ENCODE measurements at regions not wholly inside any gene's neighbourhood (a gene's known extent, or its start where the extent isn't known, plus 50 kb on each side); places are given as distances from the start of the nearest gene placed in this dataset.
"Not testable (repeated sequence)": the region's sequence is repeated elsewhere in the genome, so short reads cannot be mapped to it uniquely, and the experiment has no call there.

DNA sequence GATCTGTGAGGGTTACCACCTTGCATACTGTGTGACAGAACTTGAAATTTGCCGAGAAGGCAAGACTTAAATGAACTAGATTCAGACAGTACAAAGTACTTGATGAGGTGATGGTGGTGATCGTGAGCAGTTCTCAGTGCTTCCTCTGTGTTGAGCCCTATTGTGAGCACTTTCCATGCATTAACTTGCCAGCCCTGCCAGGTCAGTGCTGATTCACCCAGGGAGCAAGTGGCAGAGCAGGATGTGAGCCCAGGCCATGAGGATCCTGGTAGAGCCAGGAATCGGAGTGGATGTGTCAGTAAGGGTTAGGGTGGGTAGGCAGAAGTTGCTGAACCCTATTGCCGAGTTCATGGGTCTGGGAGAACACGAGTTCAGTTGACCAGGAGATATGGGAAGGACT lies 4545.7 kb upstream of the TPTE start:
- H3K4me3 ChIP-seq; in situ Hi-C loops (cut with MboI; ENCODE audit: low pct_unique_long_range_greater_than_20kb in 2 of 9, low sequenced_read_pairs in 9 of 9, unreplicated experiment in 9 of 9); H3K4me1 ChIP-seq (replicated peaks in 1 of 2); ATAC-seq (replicated peaks in 6 of 8); H3K27ac ChIP-seq: not testable (repeated sequence)
- WGBS, 10 experiments: no CpG with 5 or more reads among the region's 5 CpGs

DNA sequence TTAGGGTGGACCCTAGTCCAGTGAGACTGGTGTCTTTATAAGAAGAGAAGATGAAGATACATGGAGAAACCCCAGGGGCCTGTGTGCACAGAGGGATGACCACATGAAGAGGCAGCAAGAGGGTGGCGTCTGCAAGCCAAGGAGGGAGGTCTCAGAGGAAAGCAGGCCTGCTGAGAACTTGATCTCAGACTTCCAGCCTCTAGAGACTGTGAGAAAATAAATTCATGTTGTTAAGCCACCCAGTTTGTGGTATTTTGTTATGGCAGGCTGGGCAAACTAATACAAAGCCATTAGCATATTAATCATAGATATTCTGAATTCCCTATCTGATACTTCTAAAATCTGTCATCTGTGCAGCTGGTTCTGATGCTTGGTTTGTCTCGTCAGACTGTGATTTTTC lies 4523.8 kb upstream of the TPTE start:
- in situ Hi-C loops (cut with MboI; ENCODE audit: low pct_unique_long_range_greater_than_20kb in 2 of 9, low sequenced_read_pairs in 9 of 9, unreplicated experiment in 9 of 9); H3K27ac ChIP-seq; H3K4me3 ChIP-seq; H3K4me1 ChIP-seq (replicated peaks in 1 of 2): not testable (repeated sequence)
- ATAC-seq (replicated peaks in 6 of 8): peak in 2 of 8 experiments; percentile 55 to 68
- WGBS, 10 experiments: no CpG with 5 or more reads among the region's 2 CpGs

DNA sequence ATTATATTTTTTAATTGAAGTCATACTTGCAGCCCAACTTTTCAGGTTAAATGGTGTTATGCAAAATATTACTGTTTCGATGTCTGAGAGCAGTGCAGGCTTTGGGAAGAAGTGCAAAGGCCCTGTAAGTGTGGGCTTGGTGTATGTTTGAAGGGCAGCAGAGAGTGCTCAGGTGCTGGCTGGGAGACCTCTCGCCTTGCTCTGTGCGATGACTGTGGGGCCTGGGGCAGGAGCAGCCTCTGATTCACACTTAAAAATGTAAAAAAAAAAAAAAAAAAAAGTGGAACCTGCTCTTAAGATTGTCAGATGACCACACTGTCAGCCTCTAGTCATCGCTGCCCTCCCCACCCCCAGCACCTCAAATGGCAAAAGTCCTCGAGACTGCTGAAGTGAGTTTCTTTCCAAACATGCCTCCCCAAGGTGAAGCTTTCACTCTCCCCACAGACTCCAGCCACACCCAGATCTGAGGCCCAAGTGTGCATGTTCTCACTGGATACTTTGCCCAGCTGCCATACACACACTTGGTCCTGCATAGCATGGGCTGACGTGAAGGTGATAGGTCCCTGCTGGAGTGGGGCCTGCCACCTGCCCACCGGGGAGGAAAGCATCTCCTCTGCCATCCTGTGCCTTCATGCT lies 4505.8 kb upstream of the TPTE start:
- ATAC-seq (replicated peaks in 6 of 8); H3K27ac ChIP-seq; in situ Hi-C loops (cut with MboI; ENCODE audit: low pct_unique_long_range_greater_than_20kb in 2 of 9, low sequenced_read_pairs in 9 of 9, unreplicated experiment in 9 of 9); H3K4me3 ChIP-seq; H3K4me1 ChIP-seq (replicated peaks in 1 of 2): not testable (repeated sequence)
- WGBS, 10 experiments: no CpG with 5 or more reads among the region's 7 CpGs

DNA sequence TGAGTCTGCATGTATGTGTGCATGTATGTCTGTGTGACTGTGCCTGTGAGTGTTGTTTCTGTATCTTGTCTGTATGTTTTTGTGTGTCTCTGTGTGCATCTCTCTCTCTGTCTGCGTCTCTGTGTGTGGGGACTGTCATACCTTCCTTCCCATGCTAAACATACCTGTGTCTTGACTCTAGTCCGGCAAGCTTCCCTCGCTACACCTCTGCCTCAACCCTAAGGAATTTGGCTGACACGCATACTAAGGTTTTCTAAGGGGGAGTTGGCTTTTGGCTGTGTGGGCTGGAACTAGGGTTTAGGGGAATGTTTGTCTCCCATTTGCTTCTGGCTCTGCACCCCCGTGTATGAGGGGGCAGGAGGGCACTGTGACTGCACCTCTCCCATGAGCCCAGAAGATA lies 4500.9 kb upstream of the TPTE start:
- in situ Hi-C loops (cut with MboI; ENCODE audit: low pct_unique_long_range_greater_than_20kb in 2 of 9, low sequenced_read_pairs in 9 of 9, unreplicated experiment in 9 of 9); ATAC-seq (replicated peaks in 6 of 8): not testable (repeated sequence)

DNA sequence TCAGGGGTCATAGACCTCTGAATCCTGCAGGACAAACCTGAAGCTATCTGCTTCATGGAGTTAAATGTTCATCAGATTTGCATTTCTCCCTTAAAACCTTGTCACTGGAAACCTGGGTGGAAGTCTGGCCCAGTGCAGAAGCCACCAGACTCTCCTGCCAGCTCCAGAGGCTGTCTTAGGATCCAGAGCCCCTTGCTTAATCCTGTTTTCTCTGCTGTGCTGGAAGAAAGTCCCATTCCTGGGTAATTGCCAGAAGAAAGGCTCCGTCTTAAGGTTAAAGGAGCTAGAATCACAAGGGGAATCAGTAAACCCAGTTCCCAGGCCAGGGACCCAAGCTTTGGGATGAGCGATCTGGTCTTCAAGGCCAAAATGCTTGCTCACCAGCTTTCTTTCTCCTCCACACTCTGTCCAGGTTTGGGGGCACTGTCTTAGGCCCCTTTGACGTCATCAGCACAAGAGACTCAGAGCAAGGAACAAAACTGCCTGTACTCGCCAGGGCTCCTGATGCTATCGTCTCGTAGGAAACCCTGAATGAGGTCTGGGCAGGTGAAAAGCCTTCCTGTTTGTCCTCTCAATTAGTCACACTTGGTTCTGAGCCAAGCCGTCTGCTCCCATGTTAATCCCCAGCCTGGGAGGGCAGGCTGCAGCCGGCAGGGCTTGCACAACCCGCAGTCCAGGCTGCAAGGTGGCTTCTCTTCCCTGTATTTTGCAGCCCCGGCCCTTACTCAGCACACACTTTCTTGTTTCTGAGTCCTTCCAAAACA lies 4500.2 kb upstream of the TPTE start:
- H3K4me1 ChIP-seq (replicated peaks in 1 of 2); H3K4me3 ChIP-seq; H3K27ac ChIP-seq; in situ Hi-C loops (cut with MboI; ENCODE audit: low pct_unique_long_range_greater_than_20kb in 2 of 9, low sequenced_read_pairs in 9 of 9, unreplicated experiment in 9 of 9): not testable (repeated sequence)
- peak; percentile 27 to 96 (median 82) for ATAC-seq (replicated peaks in 6 of 8)
- no CpG with 5 or more reads among the region's 10 CpGs for WGBS, 10 experiments

More for the DNA sequence above, 4500.9 kb upstream of the TPTE start:
- not testable (repeated sequence) for H3K4me1 ChIP-seq (replicated peaks in 1 of 2); H3K4me3 ChIP-seq; H3K27ac ChIP-seq
- WGBS, 10 experiments: no CpG with 5 or more reads among the region's 5 CpGs

DNA sequence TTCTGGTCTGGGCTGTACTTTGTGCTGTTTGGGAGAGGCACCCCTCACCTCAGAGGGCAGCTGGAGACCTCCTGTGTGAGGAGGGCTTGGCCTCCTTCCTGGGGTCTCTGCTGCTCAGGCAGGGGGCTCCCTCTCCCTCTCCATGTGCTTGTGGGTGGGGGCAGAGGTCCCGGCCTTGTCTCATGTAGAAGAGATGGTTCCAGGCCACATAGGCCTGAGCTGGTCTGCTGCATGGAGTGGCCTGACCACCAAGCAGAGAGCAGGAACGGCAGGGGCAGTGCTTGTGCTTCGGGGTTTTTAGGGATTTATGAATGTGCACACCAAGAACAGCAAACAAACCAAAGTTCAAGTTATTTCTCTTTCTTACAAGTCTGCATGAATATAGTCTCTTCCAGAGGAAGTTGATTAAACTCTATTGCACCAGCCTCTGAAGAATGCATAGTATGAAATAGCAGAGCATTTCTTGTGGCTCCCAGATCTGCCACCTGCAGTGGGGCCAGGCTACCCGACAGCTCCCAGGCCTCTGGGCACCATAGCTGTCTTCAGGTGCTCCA lies 4499.6 kb upstream of the TPTE start:
- H3K4me3 ChIP-seq; in situ Hi-C loops (cut with MboI; ENCODE audit: low pct_unique_long_range_greater_than_20kb in 2 of 9, low sequenced_read_pairs in 9 of 9, unreplicated experiment in 9 of 9); H3K4me1 ChIP-seq (replicated peaks in 1 of 2); H3K27ac ChIP-seq: not testable (repeated sequence)
- ATAC-seq (replicated peaks in 6 of 8): peak in 3 of 8 experiments; percentile 12 to 16 (median 14)
- no CpG with 5 or more reads among the region's 4 CpGs for WGBS, 10 experiments

DNA sequence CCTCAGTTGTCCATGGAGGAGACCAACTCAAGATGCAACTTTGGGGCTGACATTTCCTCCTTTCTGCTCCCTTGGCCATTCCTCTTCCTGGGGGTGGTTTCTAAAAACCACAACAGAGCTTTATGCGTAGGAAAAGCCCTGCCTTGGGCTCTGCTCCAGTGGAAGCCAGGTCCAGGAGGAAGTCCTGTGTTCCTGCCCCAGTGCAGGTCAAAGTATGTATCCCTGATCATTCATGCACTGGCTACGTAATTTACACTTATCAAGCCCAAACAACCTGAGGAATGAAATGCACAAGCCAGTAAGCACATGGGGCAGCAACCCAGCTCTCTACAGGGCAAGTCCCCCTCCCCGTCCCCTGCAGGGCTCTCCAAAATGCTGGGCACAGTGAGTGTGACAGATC lies 4498.1 kb upstream of the TPTE start:
- not testable (repeated sequence) for H3K4me1 ChIP-seq (replicated peaks in 1 of 2)

DNA sequence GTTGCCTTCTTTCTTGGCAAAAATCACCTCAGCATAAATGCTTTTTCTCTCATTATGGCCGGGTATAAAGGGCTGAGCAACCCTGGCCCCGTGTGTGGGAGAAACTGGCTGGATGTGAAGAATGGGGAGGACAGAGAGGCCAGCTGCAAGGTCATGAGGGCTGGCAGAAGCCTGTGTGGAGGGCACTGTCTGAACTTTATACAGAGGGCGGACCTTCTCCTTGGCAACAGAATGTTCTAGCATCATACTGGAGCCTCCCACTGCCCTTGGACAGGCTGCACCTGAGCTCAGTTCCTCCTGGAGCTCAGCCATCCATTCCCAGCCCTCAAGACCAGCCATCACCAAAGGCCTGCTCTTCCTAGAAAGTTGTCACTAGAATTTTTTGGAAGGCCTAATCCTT lies 4496.2 kb upstream of the TPTE start:
- ATAC-seq (replicated peaks in 6 of 8); H3K27ac ChIP-seq; in situ Hi-C loops (cut with MboI; ENCODE audit: low pct_unique_long_range_greater_than_20kb in 2 of 9, low sequenced_read_pairs in 9 of 9, unreplicated experiment in 9 of 9); H3K4me1 ChIP-seq (replicated peaks in 1 of 2); H3K4me3 ChIP-seq: not testable (repeated sequence)
- WGBS, 10 experiments: no CpG with 5 or more reads among the region's 3 CpGs

More for the DNA sequence above, 4498.1 kb upstream of the TPTE start:
- H3K4me3 ChIP-seq; in situ Hi-C loops (cut with MboI; ENCODE audit: low pct_unique_long_range_greater_than_20kb in 2 of 9, low sequenced_read_pairs in 9 of 9, unreplicated experiment in 9 of 9); H3K27ac ChIP-seq: not testable (repeated sequence)
- no CpG with 5 or more reads among the region's 3 CpGs for WGBS, 10 experiments
- peak in 1 of 8 experiments; percentile 22 for ATAC-seq (replicated peaks in 6 of 8)

DNA sequence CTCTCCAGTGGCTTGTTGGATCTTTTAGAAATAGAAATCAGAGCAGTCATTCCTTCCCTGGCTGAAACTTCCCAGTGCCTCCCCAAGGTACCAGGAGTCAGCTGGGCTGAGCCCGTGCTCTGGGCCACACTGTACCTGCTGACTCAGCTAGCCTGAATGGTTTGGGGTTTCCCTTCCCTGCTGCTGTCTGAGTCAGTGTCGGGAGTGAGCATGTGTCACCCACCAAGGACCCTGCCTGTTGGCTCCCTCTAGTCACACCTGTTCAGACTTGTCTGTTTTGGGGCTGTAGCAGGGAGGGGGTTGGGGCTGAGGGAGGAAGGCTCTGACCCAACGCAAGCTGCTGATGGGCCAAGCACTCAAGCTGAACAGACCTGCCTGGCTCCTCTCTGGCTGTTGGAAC lies 4493.9 kb upstream of the TPTE start:
- H3K27ac ChIP-seq; in situ Hi-C loops (cut with MboI; ENCODE audit: low pct_unique_long_range_greater_than_20kb in 2 of 9, low sequenced_read_pairs in 9 of 9, unreplicated experiment in 9 of 9); H3K4me3 ChIP-seq; H3K4me1 ChIP-seq (replicated peaks in 1 of 2): not testable (repeated sequence)
- ATAC-seq (replicated peaks in 6 of 8): peak in 7 of 8 experiments; percentile 47 to 84 (median 65)
- no CpG with 5 or more reads among the region's 3 CpGs for WGBS, 10 experiments

DNA sequence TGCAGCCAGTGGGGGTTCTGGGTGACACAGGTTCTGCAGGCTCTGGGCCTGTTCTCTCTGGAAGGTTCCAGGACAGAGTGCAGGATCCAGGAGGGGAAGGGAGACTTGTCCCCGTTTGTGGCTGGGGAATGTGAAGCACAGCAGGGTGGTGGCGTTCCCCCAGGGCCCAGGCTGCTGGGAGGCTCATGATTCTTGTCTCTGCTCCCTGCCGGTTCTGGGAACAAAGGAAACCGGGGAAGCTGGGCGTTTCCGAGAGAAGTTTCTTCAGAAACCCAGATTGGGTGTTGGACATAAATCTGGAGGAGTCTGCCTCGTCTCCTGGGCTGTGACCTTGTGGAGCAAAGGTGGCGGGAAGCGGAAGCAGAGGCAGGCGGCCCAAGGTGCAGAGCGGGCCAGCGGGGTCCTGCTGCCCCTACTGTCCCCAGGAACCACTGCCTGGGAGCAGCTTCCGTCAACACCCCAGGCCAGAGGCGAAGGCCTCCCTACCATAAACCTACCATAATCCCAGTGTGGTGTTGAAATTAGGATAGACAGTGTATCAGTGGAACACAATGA lies 4487.2 kb upstream of the TPTE start:
- H3K27ac ChIP-seq; H3K4me3 ChIP-seq; H3K4me1 ChIP-seq (replicated peaks in 1 of 2); in situ Hi-C loops (cut with MboI; ENCODE audit: low pct_unique_long_range_greater_than_20kb in 2 of 9, low sequenced_read_pairs in 9 of 9, unreplicated experiment in 9 of 9): not testable (repeated sequence)
- WGBS, 10 experiments: no CpG with 5 or more reads among the region's 14 CpGs
- peak in 1 of 8 experiments; percentile 9 for ATAC-seq (replicated peaks in 6 of 8)

DNA sequence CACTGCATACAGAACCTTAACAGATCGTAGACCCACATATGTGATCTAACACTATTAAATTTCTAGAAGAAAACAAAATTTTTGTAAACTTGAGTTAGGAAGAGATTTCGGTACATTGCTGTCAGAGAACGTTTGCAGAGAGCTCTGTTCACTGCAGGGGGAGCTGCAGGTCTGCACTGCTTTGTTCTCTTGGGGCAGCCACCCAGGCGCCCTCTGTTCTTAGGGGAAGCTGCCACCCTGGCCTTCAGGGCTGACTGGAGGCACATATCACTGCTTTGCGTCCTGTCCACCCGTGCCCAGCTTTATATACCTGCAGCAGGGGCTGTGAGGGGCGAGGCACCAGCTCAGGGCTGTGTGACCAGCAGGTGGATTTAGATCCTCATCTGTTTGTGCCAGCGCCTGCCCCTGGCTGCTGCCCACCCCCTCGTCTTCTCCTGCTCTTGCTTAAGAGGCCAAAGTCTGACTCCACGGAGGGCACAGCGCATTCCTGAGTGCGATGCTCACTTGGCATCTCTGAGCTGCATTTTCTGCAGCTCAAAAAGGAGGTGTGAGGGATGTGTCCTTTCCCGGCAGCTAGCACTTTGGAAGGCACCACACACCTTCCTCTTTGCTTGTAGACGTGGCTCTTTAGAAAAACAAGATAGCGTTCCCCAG lies 4486.4 kb upstream of the TPTE start:
- H3K4me3 ChIP-seq; H3K4me1 ChIP-seq (replicated peaks in 1 of 2); in situ Hi-C loops (cut with MboI; ENCODE audit: low pct_unique_long_range_greater_than_20kb in 2 of 9, low sequenced_read_pairs in 9 of 9, unreplicated experiment in 9 of 9); H3K27ac ChIP-seq: not testable (repeated sequence)
- no CpG with 5 or more reads among the region's 15 CpGs for WGBS, 10 experiments
- peak in 5 of 8 experiments; percentile 24 to 55 (median 40) for ATAC-seq (replicated peaks in 6 of 8)

DNA sequence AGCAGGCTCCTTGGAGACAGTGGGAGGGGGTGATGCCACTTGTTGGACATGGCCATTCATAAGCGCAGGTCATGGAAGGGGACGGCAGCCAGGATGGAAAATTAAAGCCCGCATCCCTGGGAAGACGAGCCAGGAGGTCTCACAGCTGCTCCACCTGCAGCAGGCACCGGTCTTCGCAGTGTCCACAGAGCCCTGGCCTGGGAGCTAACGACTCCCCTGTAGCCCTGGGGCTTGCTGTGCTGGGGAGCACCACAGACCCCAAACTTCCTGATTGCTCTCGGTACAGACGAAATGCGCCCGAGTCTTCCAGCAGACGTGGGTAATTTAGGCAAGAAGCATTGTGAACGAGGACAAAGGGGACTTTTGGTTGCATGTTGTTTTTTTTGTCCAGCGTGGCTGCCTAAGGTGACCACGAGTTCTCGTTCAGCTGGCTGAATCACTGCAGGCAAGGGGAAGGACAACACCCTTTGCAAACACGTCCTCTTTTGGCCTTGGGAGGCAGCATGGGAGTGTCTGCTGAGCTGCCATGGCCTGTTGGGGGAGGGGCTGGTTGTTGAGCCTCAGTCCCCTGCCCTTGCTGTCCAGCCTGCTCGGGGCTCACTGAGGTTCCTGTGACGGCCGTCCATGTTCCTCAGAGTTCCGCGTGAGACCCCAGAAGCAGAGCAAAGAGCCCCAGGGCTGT lies 4485.8 kb upstream of the TPTE start:
- H3K27ac ChIP-seq; in situ Hi-C loops (cut with MboI; ENCODE audit: low pct_unique_long_range_greater_than_20kb in 2 of 9, low sequenced_read_pairs in 9 of 9, unreplicated experiment in 9 of 9); H3K4me3 ChIP-seq; H3K4me1 ChIP-seq (replicated peaks in 1 of 2): not testable (repeated sequence)
- peak; percentile 75 to 96 (median 89) for ATAC-seq (replicated peaks in 6 of 8)
- WGBS, 10 experiments: no CpG with 5 or more reads among the region's 22 CpGs

DNA sequence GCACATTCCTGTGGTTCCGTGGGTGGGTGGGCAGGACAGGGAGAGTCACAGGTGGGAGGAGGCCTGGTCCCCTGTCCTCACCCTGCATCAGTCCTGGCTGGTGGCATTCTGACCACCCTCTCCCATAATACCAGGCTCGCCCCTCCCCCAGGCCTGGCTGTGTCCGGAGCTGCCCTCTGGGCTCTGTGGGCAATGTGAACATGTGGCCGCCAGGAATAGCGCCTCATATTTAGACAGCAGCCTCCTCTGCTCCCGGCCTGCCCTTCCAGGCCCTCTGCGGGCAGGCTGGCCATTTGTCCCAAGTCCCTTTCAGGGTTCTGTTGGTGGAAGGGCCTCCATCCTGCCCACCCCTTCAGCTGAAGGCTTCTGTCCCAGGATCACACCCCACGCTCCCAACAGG lies 4482.2 kb upstream of the TPTE start:
- H3K4me3 ChIP-seq; in situ Hi-C loops (cut with MboI; ENCODE audit: low pct_unique_long_range_greater_than_20kb in 2 of 9, low sequenced_read_pairs in 9 of 9, unreplicated experiment in 9 of 9); ATAC-seq (replicated peaks in 6 of 8); H3K4me1 ChIP-seq (replicated peaks in 1 of 2); H3K27ac ChIP-seq: not testable (repeated sequence)
- WGBS, 10 experiments: no CpG with 5 or more reads among the region's 8 CpGs
